Cardiac muscle cell (in vitro differentiated cells and primary cell): ENCODE measurements at regions not wholly inside any gene's neighbourhood (a gene's known extent, or its start where the extent isn't known, plus 50 kb on each side); places are given as distances from the start of the nearest gene placed in this dataset.
"Not testable (repeated sequence)": the region's sequence is repeated elsewhere in the genome, so short reads cannot be mapped to it uniquely, and the experiment has no call there.

Source experiments
- DNase-seq, 2 donors: peaks; one replicate each; pipeline versions ENCODE4 v3.0.0 to v3.0.0-alpha.2; 2010 to 2017; ENCODE audit warnings: low read depth in 1 of 2, low spot score in 1 of 2
- H3K27ac ChIP-seq: fragments of 200-600 bp; sonication (generic); 2 replicates; pipeline ENCODE4 v1.5.1; 2016
- H3K27me3 ChIP-seq: fragments of 200-600 bp; sonication (generic); 2 replicates; pipeline ENCODE4 v1.6.0; 2016; ENCODE audit warnings: control low read depth
- H3K36me3 ChIP-seq: fragments of 200-600 bp; sonication (generic); 2 replicates; pipeline ENCODE4 v1.5.1; 2016; ENCODE audit warnings: control low read depth
- H3K4me1 ChIP-seq: fragments of 200-600 bp; sonication (generic); 2 replicates; pipeline ENCODE4 v1.8.1; 2017; ENCODE audit warnings: low read depth, mild to moderate bottlenecking, mixed run types
- H3K4me3 ChIP-seq: fragments of 200-600 bp; sonication (generic); 2 replicates; pipeline ENCODE4 v1.5.1; 2016; ENCODE audit warnings: mild to moderate bottlenecking
- H3K9me3 ChIP-seq: fragments of 200-600 bp; sonication (generic); 2 replicates; pipeline ENCODE4 v1.5.1; 2017; ENCODE audit warnings: low read depth, mild to moderate bottlenecking, control low read depth
- TF ChIP-seq, protein P1 (sequence below): IDR thresholded peaks from 2 replicates; pipeline ENCODE4 v1.5.1; 2012; ENCODE audit warnings: low read depth, mild to moderate bottlenecking, low read length

DNA sequence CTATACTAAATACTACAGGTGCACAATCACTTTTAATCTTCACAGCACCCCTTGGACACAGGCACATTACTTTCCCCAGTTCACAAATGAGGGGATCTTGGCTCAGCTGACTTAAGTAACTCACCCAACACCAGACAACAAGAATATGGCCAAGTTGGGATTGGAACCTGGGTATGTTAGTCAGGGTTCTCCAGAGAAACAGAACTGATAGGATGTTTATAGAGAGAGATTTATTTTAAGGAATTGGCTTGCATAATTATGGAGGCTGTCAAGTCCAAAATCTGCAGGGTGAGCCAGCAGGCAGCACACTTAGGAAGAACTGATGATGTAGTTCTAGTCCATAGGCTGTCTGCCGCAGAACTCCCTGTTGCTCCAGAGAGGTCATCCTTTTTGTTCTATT is 312.9 kb downstream of the MAN2A1 start:
- Histone ChIP-seq H3K4me1 (no peaks in the 10 kb centered on the region), H3K27ac (no peak overlapping the region), H3K4me3 (no peak overlapping the region), H3K36me3 (no peaks in the 10 kb centered on the region), H3K27me3 (no peaks in the 10 kb centered on the region), H3K9me3 (no peaks in the 10 kb centered on the region)
- no peak for DNase-seq
- TF ChIP-seq, protein P1, sequence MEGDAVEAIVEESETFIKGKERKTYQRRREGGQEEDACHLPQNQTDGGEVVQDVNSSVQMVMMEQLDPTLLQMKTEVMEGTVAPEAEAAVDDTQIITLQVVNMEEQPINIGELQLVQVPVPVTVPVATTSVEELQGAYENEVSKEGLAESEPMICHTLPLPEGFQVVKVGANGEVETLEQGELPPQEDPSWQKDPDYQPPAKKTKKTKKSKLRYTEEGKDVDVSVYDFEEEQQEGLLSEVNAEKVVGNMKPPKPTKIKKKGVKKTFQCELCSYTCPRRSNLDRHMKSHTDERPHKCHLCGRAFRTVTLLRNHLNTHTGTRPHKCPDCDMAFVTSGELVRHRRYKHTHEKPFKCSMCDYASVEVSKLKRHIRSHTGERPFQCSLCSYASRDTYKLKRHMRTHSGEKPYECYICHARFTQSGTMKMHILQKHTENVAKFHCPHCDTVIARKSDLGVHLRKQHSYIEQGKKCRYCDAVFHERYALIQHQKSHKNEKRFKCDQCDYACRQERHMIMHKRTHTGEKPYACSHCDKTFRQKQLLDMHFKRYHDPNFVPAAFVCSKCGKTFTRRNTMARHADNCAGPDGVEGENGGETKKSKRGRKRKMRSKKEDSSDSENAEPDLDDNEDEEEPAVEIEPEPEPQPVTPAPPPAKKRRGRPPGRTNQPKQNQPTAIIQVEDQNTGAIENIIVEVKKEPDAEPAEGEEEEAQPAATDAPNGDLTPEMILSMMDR: no peak

DNA sequence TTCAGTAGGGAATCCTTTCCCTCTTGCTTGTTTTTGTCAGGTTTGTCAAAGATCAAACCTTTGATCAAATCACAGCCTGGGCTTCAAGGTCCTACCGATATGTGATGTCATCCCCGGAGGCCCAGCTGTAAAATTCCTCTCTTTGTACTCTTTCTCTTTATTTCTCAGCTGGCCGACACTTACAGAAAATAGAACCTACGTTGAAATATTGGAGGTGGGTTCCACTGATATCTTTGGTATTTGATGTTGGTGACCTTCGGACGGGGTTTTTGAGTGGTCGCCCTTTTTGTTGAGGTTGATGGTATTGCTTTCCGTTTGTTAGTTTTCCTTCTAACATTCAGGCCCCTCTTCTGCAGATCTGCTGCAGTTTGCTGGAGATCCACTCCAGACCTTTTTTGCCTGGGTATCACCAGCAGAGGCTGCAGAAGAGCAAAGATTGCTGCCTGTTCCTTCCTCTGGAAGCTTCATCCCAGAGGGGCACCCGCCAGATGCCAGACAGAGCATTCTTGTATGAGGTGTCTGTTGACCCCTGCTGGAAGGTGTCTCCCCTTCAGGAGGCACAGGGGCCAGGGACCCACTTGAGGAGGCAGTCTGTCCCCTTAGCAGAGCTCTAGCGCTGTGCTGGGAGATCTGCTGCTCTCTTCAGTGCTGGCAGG is 316.3 kb downstream of the MAN2A1 start:
- DNase-seq, H3K27me3 ChIP-seq, H3K4me1 ChIP-seq, H3K4me3 ChIP-seq, H3K9me3 ChIP-seq, H3K27ac ChIP-seq, H3K36me3 ChIP-seq: not testable (repeated sequence)

DNA sequence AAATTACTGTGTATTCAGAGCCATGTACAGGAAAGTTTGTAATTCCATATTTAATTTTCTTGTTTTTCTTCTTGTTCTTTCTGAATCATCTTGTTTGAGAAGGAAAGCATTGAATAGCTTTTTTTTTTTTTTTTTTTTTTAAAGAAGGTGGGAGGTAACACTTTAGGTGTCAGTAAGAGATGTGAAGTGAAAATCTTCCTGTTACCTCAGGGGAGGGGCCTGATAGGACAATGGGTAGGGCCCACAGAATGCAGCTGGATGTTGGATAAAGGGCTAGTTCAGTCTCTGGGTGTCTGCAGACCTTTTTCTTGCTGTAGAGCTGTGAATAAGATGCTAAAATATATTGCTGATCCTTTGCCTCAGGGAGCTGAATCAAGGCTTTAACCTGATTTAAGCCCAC is 317.4 kb downstream of the MAN2A1 start:
- Histone ChIP-seq H3K27ac (no peak overlapping the region), H3K4me1 (no peaks in the 10 kb centered on the region), H3K27me3 (no peaks in the 10 kb centered on the region), H3K36me3 (no peaks in the 10 kb centered on the region), H3K4me3 (no peak overlapping the region), H3K9me3 (no peaks in the 10 kb centered on the region)
- TF ChIP-seq, protein P1: no peak
- DNase-seq: no peak

DNA sequence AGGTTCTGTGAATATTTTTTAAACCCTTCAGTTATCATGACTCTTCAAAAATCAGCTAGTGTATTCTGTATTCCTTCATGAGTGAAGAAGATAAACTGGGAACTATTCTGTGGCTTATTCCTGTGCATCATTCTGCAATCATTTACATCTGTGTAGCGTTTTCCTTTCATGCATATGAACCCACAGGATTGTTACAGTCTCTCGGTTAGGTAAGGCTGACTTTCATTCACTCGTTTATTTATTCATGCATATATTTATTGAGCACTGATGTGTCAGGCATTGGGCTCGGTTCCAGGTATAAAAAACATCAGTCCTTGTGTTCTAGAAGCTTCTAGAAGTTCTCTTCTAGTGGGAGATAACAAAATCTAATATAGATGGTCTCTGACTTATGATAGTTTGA is 318.4 kb downstream of the MAN2A1 start:
- no peak for DNase-seq
- no peak overlapping the region for H3K4me3 ChIP-seq
- no peaks in the 10 kb centered on the region for H3K36me3 ChIP-seq
- TF ChIP-seq, protein P1: no peak
- H3K27me3 ChIP-seq: no peaks in the 10 kb centered on the region
- no peaks in the 10 kb centered on the region for H3K9me3 ChIP-seq
- H3K4me1 ChIP-seq: no peaks in the 10 kb centered on the region
- H3K27ac ChIP-seq: no peak overlapping the region

DNA sequence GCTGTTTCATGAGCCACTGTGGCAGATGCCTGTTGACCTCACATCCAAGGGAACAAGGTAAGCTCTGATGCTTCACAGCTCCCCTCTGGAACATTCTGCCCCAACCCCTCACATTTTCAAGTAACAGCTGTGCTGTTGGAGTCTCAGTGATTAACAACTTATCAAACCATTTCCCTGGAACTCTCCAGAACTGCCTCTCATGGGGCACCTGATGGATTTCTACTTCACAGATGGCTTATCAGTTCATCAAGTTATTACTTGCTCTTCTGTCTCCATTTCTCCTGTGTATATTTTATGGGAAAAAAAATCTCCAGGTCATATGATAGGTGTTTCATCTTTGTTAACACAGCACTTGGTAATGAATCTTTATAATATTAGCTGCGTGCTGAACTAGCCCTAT is 322.4 kb downstream of the MAN2A1 start:
- Histone ChIP-seq H3K36me3 (no peaks in the 10 kb centered on the region), H3K27ac (no peak overlapping the region), H3K9me3 (no peaks in the 10 kb centered on the region), H3K4me3 (no peak overlapping the region), H3K4me1 (no peaks in the 10 kb centered on the region), H3K27me3 (no peaks in the 10 kb centered on the region)
- TF ChIP-seq, protein P1: no peak
- DNase-seq: no peak

DNA sequence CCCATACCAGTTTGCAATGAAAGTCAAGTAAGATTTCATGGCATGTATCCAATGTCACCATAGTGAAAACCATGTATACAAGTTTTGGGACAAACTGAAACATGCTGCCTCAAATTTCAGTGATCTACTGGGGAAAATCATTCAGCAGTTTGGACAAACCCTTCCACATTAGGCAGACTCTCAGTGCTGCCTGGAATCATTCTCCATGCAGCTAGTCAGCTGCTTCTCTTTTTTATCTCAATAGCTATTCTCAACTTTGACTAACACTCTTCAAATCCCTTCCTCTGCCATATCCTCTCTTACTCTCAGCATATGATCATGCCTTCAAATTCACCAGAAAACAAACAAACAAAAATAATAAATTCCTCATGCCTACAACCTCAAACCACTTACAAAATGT is 323.3 kb downstream of the MAN2A1 start:
- H3K4me1 ChIP-seq: no peaks in the 10 kb centered on the region
- H3K27me3 ChIP-seq: no peaks in the 10 kb centered on the region
- H3K9me3 ChIP-seq: no peaks in the 10 kb centered on the region
- H3K27ac ChIP-seq: no peak overlapping the region
- no peak for DNase-seq
- H3K4me3 ChIP-seq: no peak overlapping the region
- TF ChIP-seq, protein P1: no peak
- no peaks in the 10 kb centered on the region for H3K36me3 ChIP-seq
